Smooth muscle cell (in vitro differentiated cells): ENCODE measurements at regions not wholly inside any gene's neighbourhood (a gene's known extent, or its start where the extent isn't known, plus 50 kb on each side); places are given as distances from the start of the nearest gene placed in this dataset.

Experiments
- DNase-seq: peaks from one replicate; lab custom pipeline; 2025; ENCODE audit not compliant: unreplicated experiment; lab: John Stamatoyannopoulos, UW
- H2AFZ ChIP-seq: fragments of 200-600 bp; sonication (generic); 2 replicates; pipeline ENCODE4 v1.6.0; 2016; ENCODE audit warnings: antibody characterized with exemption, low read depth, mild to moderate bottlenecking
- H3F3A ChIP-seq: fragments of 200-600 bp; sonication (generic); 2 replicates; pipeline ENCODE4 v1.6.0; 2017; ENCODE audit warnings: antibody characterized with exemption, low read depth
- H3K27ac ChIP-seq: fragments of 200-600 bp; sonication (generic); 2 replicates; pipeline ENCODE4 v1.5.1; 2016; ENCODE audit warnings: low read depth, mild to moderate bottlenecking
- H3K27me3 ChIP-seq: fragments of 200-600 bp; sonication (generic); 2 replicates; pipeline ENCODE4 v1.6.1; 2016; ENCODE audit warnings: low read depth, mild to moderate bottlenecking
- H3K36me3 ChIP-seq: fragments of 200-600 bp; sonication (generic); 2 replicates; pipeline ENCODE4 v1.5.1; 2016; ENCODE audit warnings: low read depth
- H3K4me1 ChIP-seq: fragments of 200-600 bp; sonication (generic); 2 replicates; pipeline ENCODE4 v1.5.1; 2016; ENCODE audit warnings: low read depth
- H3K4me2 ChIP-seq: fragments of 200-600 bp; sonication (generic); 2 replicates; pipeline ENCODE4 v1.6.0; 2016; ENCODE audit warnings: mild to moderate bottlenecking
- H3K4me3 ChIP-seq: fragments of 200-600 bp; sonication (generic); 2 replicates; pipeline ENCODE4 v1.5.1; 2016; ENCODE audit warnings: mild to moderate bottlenecking
- H3K79me2 ChIP-seq: fragments of 200-600 bp; sonication (generic); 2 replicates; pipeline ENCODE4 v1.6.0; 2016; ENCODE audit warnings: low read depth, mild to moderate bottlenecking
- H3K9ac ChIP-seq: fragments of 200-600 bp; sonication (generic); 2 replicates; pipeline ENCODE4 v1.6.0; 2016; ENCODE audit warnings: low read depth
- H3K9me3 ChIP-seq: fragments of 200-600 bp; sonication (generic); replicated peaks from 2 replicates; pipeline ENCODE4 v1.5.1; 2016; ENCODE audit warnings: low read depth
- H4K20me1 ChIP-seq: fragments of 200-600 bp; sonication (generic); 2 replicates; pipeline ENCODE4 v1.6.0; 2016; ENCODE audit warnings: low read depth
- CTCF ChIP-seq: fragments of 200-600 bp; sonication (generic); IDR thresholded peaks from 2 replicates; pipeline ENCODE4 v1.5.1; 2017; ENCODE audit warnings: borderline replicate concordance, mild to moderate bottlenecking, antibody characterized with exemption; ENCODE audit not compliant: insufficient read depth, poor library complexity, severe bottlenecking
- WGBS: methylation state at CpG from one replicate; pipeline ENCODE4 v1.1.7; 2016; ENCODE audit warnings: low lambda C conversion rate; 5-methylcytosine and 5-hydroxymethylcytosine counted together

DNA sequence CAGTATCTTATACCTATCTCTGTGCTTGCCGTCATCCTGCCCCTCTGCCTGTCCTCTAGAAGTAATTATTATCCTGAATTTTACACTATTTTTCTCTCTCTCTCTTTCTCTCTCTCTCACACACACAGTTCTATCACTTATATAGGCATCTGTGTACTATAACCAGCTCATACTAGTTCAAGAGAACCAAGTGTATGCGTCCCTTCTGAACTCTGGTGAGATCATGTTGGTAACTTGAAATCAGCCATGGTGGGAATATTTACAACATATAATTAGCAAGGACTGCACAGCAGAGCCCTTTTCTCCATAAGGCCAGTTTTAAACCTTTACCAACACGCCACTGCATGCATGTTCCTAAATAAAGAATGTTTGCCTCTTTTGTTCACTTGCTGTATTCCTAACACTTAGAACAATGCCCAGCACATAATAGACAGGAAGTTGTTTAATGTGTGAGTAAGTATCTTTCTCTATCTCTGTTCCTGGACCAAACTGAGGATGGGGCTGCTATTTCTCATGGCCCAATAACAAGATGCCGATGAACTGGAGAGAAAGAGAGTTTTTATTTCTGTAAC, 51.1 kb upstream of the IL21 start:
- Histone ChIP-seq H3K27ac (no peak overlapping the region), H3K9ac (no peak overlapping the region)
- WGBS = 80% methylated on average over 4 of the region's 4 CpGs

DNA sequence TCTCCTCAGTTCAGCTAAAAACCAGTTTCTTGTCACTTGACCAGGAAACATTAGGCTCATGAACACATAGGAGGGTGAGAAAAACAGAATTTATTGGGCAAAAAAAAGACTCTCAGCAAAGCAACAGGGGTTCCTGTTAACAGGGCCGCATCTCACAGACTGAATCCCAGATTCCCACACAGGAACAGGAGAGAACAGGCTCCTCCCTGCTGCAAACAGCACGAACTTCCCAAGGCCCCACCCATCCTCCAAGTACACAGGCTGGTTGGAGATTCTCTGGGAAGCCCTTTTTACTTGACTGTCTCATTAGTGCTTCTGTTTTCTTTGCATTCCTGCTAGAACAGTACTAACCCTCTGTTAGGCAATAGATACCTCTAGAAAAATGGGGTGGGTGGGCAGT, 52.4 kb upstream of the IL21 start:
- no peak for DNase-seq
- no peak for TF ChIP-seq CTCF
- 40% methylated on average over 2 of the region's 2 CpGs for WGBS

More for the DNA sequence above, 51.1 kb upstream of the IL21 start:
- H3K9me3 ChIP-seq = no peaks in the 10 kb centered on the region
- no peak for DNase-seq
- no peak overlapping the region for H3K4me2 ChIP-seq
- H4K20me1 ChIP-seq = no peaks in the 10 kb centered on the region
- H3K4me1 ChIP-seq = peaks cover 20% of the 10 kb centered on the region
- H2AFZ ChIP-seq = peak overlapping the region; percentile 79
- no peaks in the 10 kb centered on the region for H3K27me3 ChIP-seq
- peaks cover 14% of the 10 kb centered on the region for H3F3A ChIP-seq
- H3K4me3 ChIP-seq = no peak overlapping the region
- no peaks in the 10 kb centered on the region for H3K79me2 ChIP-seq
- H3K36me3 ChIP-seq = no peaks in the 10 kb centered on the region
- no peak for TF ChIP-seq CTCF

GRCh38 chr4:122674371-122674770, 53.5 kb upstream of the IL21 start:
- no peak overlapping the region for H3K9ac ChIP-seq
- H3K4me3 ChIP-seq = no peak overlapping the region
- H4K20me1 ChIP-seq = no peaks in the 10 kb centered on the region
- H3K4me2 ChIP-seq = no peak overlapping the region
- 59% methylated on average over 1 of the region's 1 CpG for WGBS
- H3K36me3 ChIP-seq = no peaks in the 10 kb centered on the region
- H3K9me3 ChIP-seq = no peaks in the 10 kb centered on the region
- no peaks in the 10 kb centered on the region for H3K79me2 ChIP-seq
- H3K27ac ChIP-seq = no peak overlapping the region
- peaks cover 15% of the 10 kb centered on the region for H3K4me1 ChIP-seq
- H3K27me3 ChIP-seq = no peaks in the 10 kb centered on the region
- no peak for TF ChIP-seq CTCF
- no peak for DNase-seq
- H3F3A ChIP-seq = no peaks in the 10 kb centered on the region
- peak overlapping the region; percentile 28 for H2AFZ ChIP-seq

More for the DNA sequence above, 52.4 kb upstream of the IL21 start:
- H3K36me3 ChIP-seq = no peaks in the 10 kb centered on the region
- no peak overlapping the region for H3K9ac ChIP-seq
- peak overlapping the region; percentile 43 for H3K4me2 ChIP-seq
- peaks cover 13% of the 10 kb centered on the region for H3K4me1 ChIP-seq
- no peaks in the 10 kb centered on the region for H3K79me2 ChIP-seq
- H4K20me1 ChIP-seq = no peaks in the 10 kb centered on the region
- H3K27ac ChIP-seq = no peak overlapping the region
- H3K9me3 ChIP-seq = no peaks in the 10 kb centered on the region
- peaks cover 4% of the 10 kb centered on the region for H3F3A ChIP-seq
- H2AFZ ChIP-seq = peak overlapping the region; percentile 79
- H3K27me3 ChIP-seq = no peaks in the 10 kb centered on the region
- H3K4me3 ChIP-seq = no peak overlapping the region

GRCh38 chr4:122679317-122679716, 53.2 kb upstream of the BBS12 start:
- no peaks in the 10 kb centered on the region for H3K9me3 ChIP-seq
- no peaks in the 10 kb centered on the region for H3K79me2 ChIP-seq
- H3K4me1 ChIP-seq = peaks cover 5% of the 10 kb centered on the region
- no peak for DNase-seq
- no peak overlapping the region for H2AFZ ChIP-seq
- no peak overlapping the region for H3K4me2 ChIP-seq
- H3K27ac ChIP-seq = no peak overlapping the region
- H4K20me1 ChIP-seq = no peaks in the 10 kb centered on the region
- H3K4me3 ChIP-seq = no peak overlapping the region
- no peaks in the 10 kb centered on the region for H3K36me3 ChIP-seq
- no peak overlapping the region for H3K9ac ChIP-seq
- 67% methylated on average over 2 of the region's 2 CpGs for WGBS
- TF ChIP-seq CTCF = no peak
- H3K27me3 ChIP-seq = no peaks in the 10 kb centered on the region
- no peaks in the 10 kb centered on the region for H3F3A ChIP-seq
